ENCODE measurements at regions not wholly inside any gene's neighbourhood (a gene's known extent, or its start where the extent isn't known, plus 50 kb on each side); places are given as distances from the start of the nearest gene placed in this dataset.

- no peak for TF ChIP-seq ZNF565 (CRISPR knock-in tag; conservative IDR thresholded peaks at IDR 0.05; ENCODE audit: low read depth)
- TF ChIP-seq ZNF70 (CRISPR knock-in tag; IDR thresholded peaks at IDR 0.05) = no peak
- no peak for TF ChIP-seq ZC3H10 (CRISPR knock-in tag; IDR thresholded peaks at IDR 0.05)
- no peak for TF ChIP-seq CSRNP3 (CRISPR knock-in tag; IDR thresholded peaks at IDR 0.05)
- TF ChIP-seq SNAI2 (CRISPR knock-in tag; IDR thresholded peaks at IDR 0.05) = no peak
- no peak for TF ChIP-seq CREB5 (CRISPR knock-in tag; IDR thresholded peaks at IDR 0.05; ENCODE audit: low read depth)
- TF ChIP-seq OSR1 (CRISPR knock-in tag; IDR thresholded peaks at IDR 0.05) = no peak
- TF ChIP-seq BACH2 (CRISPR knock-in tag; IDR thresholded peaks at IDR 0.05; ENCODE audit: borderline replicate concordance) = no peak
- TF ChIP-seq ARNTL (CRISPR knock-in tag; IDR thresholded peaks at IDR 0.05; ENCODE audit: borderline replicate concordance, low read depth) = no peak
- no peak for TF ChIP-seq TOX (CRISPR knock-in tag; IDR thresholded peaks at IDR 0.05; ENCODE audit: borderline replicate concordance)
- TF ChIP-seq POU6F1 (CRISPR knock-in tag; IDR thresholded peaks at IDR 0.05; ENCODE audit: borderline replicate concordance, low read depth) = no peak
- TF ChIP-seq PPARA (CRISPR knock-in tag; IDR thresholded peaks at IDR 0.05; ENCODE audit: borderline replicate concordance) = no peak
- TF ChIP-seq ESRRG (CRISPR knock-in tag; IDR thresholded peaks at IDR 0.05) = no peak
- TF ChIP-seq PATZ1 (CRISPR knock-in tag; IDR thresholded peaks at IDR 0.05; ENCODE audit: borderline replicate concordance) = no peak
- no peak for TF ChIP-seq ZFP3 (CRISPR knock-in tag; IDR thresholded peaks at IDR 0.05)
- no peak for TF ChIP-seq TCF4 (CRISPR knock-in tag; IDR thresholded peaks at IDR 0.05; ENCODE audit: borderline replicate concordance)
- no peak for TF ChIP-seq RARB (CRISPR knock-in tag; IDR thresholded peaks at IDR 0.05)
- TF ChIP-seq ZNF8 (CRISPR knock-in tag; IDR thresholded peaks at IDR 0.05) = no peak
- no peak for TF ChIP-seq CSDC2 (CRISPR knock-in tag; IDR thresholded peaks at IDR 0.05)
- TF ChIP-seq TSHZ2 (CRISPR knock-in tag; IDR thresholded peaks at IDR 0.05) = no peak
- no peak for ATAC-seq
These were observed 562.2 kb downstream of the MATN1 start for GRCh38 chr1:30160999-30161689.

- no peak for ATAC-seq
- TF ChIP-seq SNAI2 (CRISPR knock-in tag; IDR thresholded peaks at IDR 0.05) = no peak
- no peak for TF ChIP-seq CSDC2 (CRISPR knock-in tag; IDR thresholded peaks at IDR 0.05)
- no peak for TF ChIP-seq ZNF565 (CRISPR knock-in tag; conservative IDR thresholded peaks at IDR 0.05; ENCODE audit: low read depth)
- no peak for TF ChIP-seq ESRRG (CRISPR knock-in tag; IDR thresholded peaks at IDR 0.05)
- TF ChIP-seq ZNF70 (CRISPR knock-in tag; IDR thresholded peaks at IDR 0.05) = no peak
- TF ChIP-seq TOX (CRISPR knock-in tag; IDR thresholded peaks at IDR 0.05; ENCODE audit: borderline replicate concordance) = no peak
- TF ChIP-seq TSHZ2 (CRISPR knock-in tag; IDR thresholded peaks at IDR 0.05) = no peak
- no peak for TF ChIP-seq BACH2 (CRISPR knock-in tag; IDR thresholded peaks at IDR 0.05; ENCODE audit: borderline replicate concordance)
- no peak for TF ChIP-seq OSR1 (CRISPR knock-in tag; IDR thresholded peaks at IDR 0.05)
- no peak for TF ChIP-seq PPARA (CRISPR knock-in tag; IDR thresholded peaks at IDR 0.05; ENCODE audit: borderline replicate concordance)
- TF ChIP-seq CSRNP3 (CRISPR knock-in tag; IDR thresholded peaks at IDR 0.05) = no peak
- TF ChIP-seq CREB5 (CRISPR knock-in tag; IDR thresholded peaks at IDR 0.05; ENCODE audit: low read depth) = no peak
- no peak for TF ChIP-seq GLIS3 (CRISPR knock-in tag; IDR thresholded peaks at IDR 0.05)
- TF ChIP-seq ISL1 (CRISPR knock-in tag; IDR thresholded peaks at IDR 0.05) = no peak
- TF ChIP-seq TCF4 (CRISPR knock-in tag; IDR thresholded peaks at IDR 0.05; ENCODE audit: borderline replicate concordance) = no peak
- TF ChIP-seq ZNF8 (CRISPR knock-in tag; IDR thresholded peaks at IDR 0.05) = no peak
- TF ChIP-seq RARB (CRISPR knock-in tag; IDR thresholded peaks at IDR 0.05) = no peak
These were observed 564.4 kb downstream of the MATN1 start for GRCh38 chr1:30159015-30159414.
